Activated T-cell treated with anti-CD3 and anti-CD28 coated beads, Interleukin-2, amount 50 U/mL, for 24 hours (primary cell): ENCODE measurements at regions not wholly inside any gene's neighbourhood (a gene's known extent, or its start where the extent isn't known, plus 50 kb on each side); places are given as distances from the start of the nearest gene placed in this dataset.

Experiments
- DNase-seq: peaks from one replicate; pipeline ENCODE4 v3.0.0-alpha.2; 2020
- H3K27ac Mint-ChIP-seq: 2 replicates; pipeline ENCODE4 v1.8.0; 2020; ENCODE audit warnings: mild to moderate bottlenecking, mixed read lengths
- H3K27me3 Mint-ChIP-seq: 2 replicates; pipeline ENCODE4 v1.8.0; 2020; ENCODE audit warnings: mixed read lengths
- H3K36me3 Mint-ChIP-seq: 2 replicates; pipeline ENCODE4 v1.8.0; 2020; ENCODE audit warnings: low read depth, mixed read lengths
- H3K4me1 Mint-ChIP-seq: 2 replicates; pipeline ENCODE4 v1.8.0; 2020; ENCODE audit warnings: low read depth, mixed read lengths
- H3K4me3 Mint-ChIP-seq: 2 replicates; pipeline ENCODE4 v1.8.0; 2020; ENCODE audit warnings: mild to moderate bottlenecking, moderate library complexity, mixed read lengths
- H3K9me3 Mint-ChIP-seq: 2 replicates; pipeline ENCODE4 v1.8.0; 2020; ENCODE audit warnings: mixed read lengths

DNA sequence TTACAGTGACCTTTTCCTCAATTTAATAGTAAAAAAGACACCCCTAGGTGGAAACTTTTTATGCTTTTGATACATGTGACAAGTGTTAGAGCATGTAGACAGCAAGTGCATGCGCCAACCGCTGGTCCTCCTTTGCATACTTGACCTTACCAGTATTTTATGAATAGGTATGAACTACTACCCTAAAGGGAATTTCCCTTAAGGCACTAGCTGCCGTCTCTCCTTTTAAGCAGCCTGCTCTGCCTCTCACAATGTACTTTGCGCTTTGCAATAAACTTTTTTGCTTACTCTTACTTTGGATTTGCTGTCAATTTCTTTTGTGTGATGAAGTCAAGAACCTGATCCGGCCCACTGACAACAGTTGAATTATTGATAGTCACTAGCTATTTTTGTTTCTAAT lies 50.6 kb upstream of the ZNF133 start:
- DNase-seq, result no peak
- Mint-ChIP-seq H3K9me3 (peaks cover 4% of the 10 kb centered on the region), H3K36me3 (no peaks in the 10 kb centered on the region), H3K27ac (no peak overlapping the region), H3K4me3 (no peak overlapping the region), H3K27me3 (peaks cover 54% of the 10 kb centered on the region), H3K4me1 (no peaks in the 10 kb centered on the region)
